BLaER1 (cell line): ENCODE measurements at regions not wholly inside any gene's neighbourhood (a gene's known extent, or its start where the extent isn't known, plus 50 kb on each side); places are given as distances from the start of the nearest gene placed in this dataset.

ENCODE experiments used
- H3K27ac ChIP-seq: shearing (Covaris generic); formaldehyde crosslinking; 2 replicates; pipeline ENCODE4 v1.8.1; 2022
- H3K27me3 ChIP-seq: shearing (Covaris generic); formaldehyde crosslinking; 2 replicates; pipeline ENCODE4 v1.8.1; 2022
- H3K36me3 ChIP-seq: shearing (Covaris generic); formaldehyde crosslinking; 2 replicates; pipeline ENCODE4 v1.8.1; 2022
- H3K4me1 ChIP-seq: shearing (Covaris generic); formaldehyde crosslinking; 2 replicates; pipeline ENCODE4 v1.8.1; 2022
- H3K4me2 ChIP-seq: shearing (Covaris generic); formaldehyde crosslinking; 2 replicates; pipeline ENCODE4 v1.8.1; 2022
- H3K4me3 ChIP-seq: shearing (Covaris generic); formaldehyde crosslinking; 2 replicates; pipeline ENCODE4 v1.8.1; 2022
- H3K9ac ChIP-seq: shearing (Covaris generic); formaldehyde crosslinking; 2 replicates; pipeline ENCODE4 v1.8.1; 2022
- H3K9me3 ChIP-seq: shearing (Covaris generic); formaldehyde crosslinking; 2 replicates; pipeline ENCODE4 v1.8.1; 2022
- H4K20me1 ChIP-seq: shearing (Covaris generic); formaldehyde crosslinking; 2 replicates; pipeline ENCODE4 v1.8.1; 2022
- Cebpa-rat ChIP-seq: shearing (Covaris generic); IDR thresholded peaks from 2 replicates; pipeline ENCODE4 v1.8.1; 2022

GRCh38 chr7:47669178-47669891, 87.4 kb upstream of the TNS3 start:
- Histone ChIP-seq H3K27ac (peak overlapping the region; percentile 39; the same call in 1 of the 2 replicates), H3K4me1 (peaks cover 47% of the 10 kb centered on the region), H3K4me3 (no peak overlapping the region), H3K36me3 (no peaks in the 10 kb centered on the region), H4K20me1 (no peaks in the 10 kb centered on the region), H3K27me3 (no peaks in the 10 kb centered on the region), H3K4me2 (peak overlapping the region; percentile 64), H3K9ac (no peak overlapping the region; the same call in 1 of the 2 replicates), H3K9me3 (no peaks in the 10 kb centered on the region)
- no peak for TF ChIP-seq Cebpa-rat

GRCh38 chr7:47666164-47666862, 84.4 kb upstream of the TNS3 start:
- no peaks in the 10 kb centered on the region for H4K20me1 ChIP-seq
- H3K4me2 ChIP-seq = peak overlapping the region; percentile 73
- TF ChIP-seq Cebpa-rat = no peak
- peaks cover 56% of the 10 kb centered on the region for H3K4me1 ChIP-seq
- H3K9ac ChIP-seq = no peak overlapping the region
- H3K9me3 ChIP-seq = no peaks in the 10 kb centered on the region
- no peak overlapping the region for H3K27ac ChIP-seq
- no peak overlapping the region for H3K4me3 ChIP-seq
- no peaks in the 10 kb centered on the region for H3K27me3 ChIP-seq
- no peaks in the 10 kb centered on the region for H3K36me3 ChIP-seq

GRCh38 chr7:47664650-47665195, 82.8 kb upstream of the TNS3 start:
- Histone ChIP-seq H3K4me3 (no peak overlapping the region), H3K4me1 (peaks cover 45% of the 10 kb centered on the region), H3K4me2 (peak overlapping the region; percentile 73), H3K9ac (no peak overlapping the region), H3K27ac (no peak overlapping the region), H3K36me3 (no peaks in the 10 kb centered on the region), H4K20me1 (no peaks in the 10 kb centered on the region), H3K27me3 (no peaks in the 10 kb centered on the region), H3K9me3 (no peaks in the 10 kb centered on the region)
- TF ChIP-seq Cebpa-rat = no peak

- Histone ChIP-seq H3K27ac (no peak overlapping the region), H3K27me3 (no peaks in the 10 kb centered on the region), H3K4me2 (no peak overlapping the region), H3K9ac (no peak overlapping the region), H4K20me1 (no peaks in the 10 kb centered on the region), H3K4me3 (no peak overlapping the region), H3K4me1 (peaks cover 36% of the 10 kb centered on the region), H3K36me3 (no peaks in the 10 kb centered on the region), H3K9me3 (no peaks in the 10 kb centered on the region)
- no peak for TF ChIP-seq Cebpa-rat
Observed at GRCh38 chr7:47663851-47664250, 81.9 kb upstream of the TNS3 start.

- no peak overlapping the region for H3K27ac ChIP-seq
- H3K9me3 ChIP-seq = no peaks in the 10 kb centered on the region
- H3K9ac ChIP-seq = no peak overlapping the region
- H3K27me3 ChIP-seq = no peaks in the 10 kb centered on the region
- peaks cover 34% of the 10 kb centered on the region for H3K4me1 ChIP-seq
- H4K20me1 ChIP-seq = no peaks in the 10 kb centered on the region
- no peak overlapping the region for H3K4me2 ChIP-seq
- TF ChIP-seq Cebpa-rat = no peak
- no peaks in the 10 kb centered on the region for H3K36me3 ChIP-seq
- H3K4me3 ChIP-seq = no peak overlapping the region
Observed at GRCh38 chr7:47663213-47663612, 81.3 kb upstream of the TNS3 start.

- H3K9me3 ChIP-seq = no peaks in the 10 kb centered on the region
- H4K20me1 ChIP-seq = no peaks in the 10 kb centered on the region
- H3K4me1 ChIP-seq = peaks cover 32% of the 10 kb centered on the region
- no peak for TF ChIP-seq Cebpa-rat
- H3K27me3 ChIP-seq = no peaks in the 10 kb centered on the region
- H3K27ac ChIP-seq = no peak overlapping the region
- no peak overlapping the region for H3K4me3 ChIP-seq
- peak overlapping the region; percentile 36 for H3K4me2 ChIP-seq
- H3K9ac ChIP-seq = no peak overlapping the region; the same call in 1 of the 2 replicates
- H3K36me3 ChIP-seq = no peaks in the 10 kb centered on the region
Observed at GRCh38 chr7:47661051-47661714, 79.3 kb upstream of the TNS3 start.

GRCh38 chr7:47659664-47660462, 78.0 kb upstream of the TNS3 start:
- no peak overlapping the region for H3K4me3 ChIP-seq
- H3K4me2 ChIP-seq = no peak overlapping the region
- no peak overlapping the region for H3K27ac ChIP-seq
- peaks cover 19% of the 10 kb centered on the region for H3K4me1 ChIP-seq
- no peaks in the 10 kb centered on the region for H3K9me3 ChIP-seq
- TF ChIP-seq Cebpa-rat = no peak
- no peaks in the 10 kb centered on the region for H3K27me3 ChIP-seq
- no peak overlapping the region for H3K9ac ChIP-seq
- no peaks in the 10 kb centered on the region for H3K36me3 ChIP-seq
- no peaks in the 10 kb centered on the region for H4K20me1 ChIP-seq

- no peak overlapping the region for H3K4me3 ChIP-seq
- no peaks in the 10 kb centered on the region for H3K9me3 ChIP-seq
- H3K4me2 ChIP-seq = no peak overlapping the region
- peaks cover 19% of the 10 kb centered on the region for H3K4me1 ChIP-seq
- no peaks in the 10 kb centered on the region for H3K36me3 ChIP-seq
- H3K27me3 ChIP-seq = no peaks in the 10 kb centered on the region
- no peak overlapping the region for H3K27ac ChIP-seq
- no peak for TF ChIP-seq Cebpa-rat
- H4K20me1 ChIP-seq = no peaks in the 10 kb centered on the region
- no peak overlapping the region for H3K9ac ChIP-seq
Observed at GRCh38 chr7:47658886-47659635, 77.2 kb upstream of the TNS3 start.

GRCh38 chr7:47657126-47657525, 75.2 kb upstream of the TNS3 start:
- no peak for TF ChIP-seq Cebpa-rat
- Histone ChIP-seq H3K27ac (no peak overlapping the region), H3K27me3 (no peaks in the 10 kb centered on the region)

More at GRCh38 chr7:47657126-47657525, 75.2 kb upstream of the TNS3 start:
- Histone ChIP-seq H4K20me1 (no peaks in the 10 kb centered on the region), H3K9ac (no peak overlapping the region), H3K4me2 (no peak overlapping the region), H3K9me3 (no peaks in the 10 kb centered on the region), H3K4me1 (peaks cover 24% of the 10 kb centered on the region), H3K36me3 (no peaks in the 10 kb centered on the region), H3K4me3 (no peak overlapping the region)
